Endodermal cell (in vitro differentiated cells): ENCODE measurements at regions not wholly inside any gene's neighbourhood (a gene's known extent, or its start where the extent isn't known, plus 50 kb on each side); places are given as distances from the start of the nearest gene placed in this dataset.

Source experiments
- DNase-seq: peaks from one replicate; pipeline ENCODE4 v3.0.0-alpha.2; 2017
- H3K27ac ChIP-seq: 2 replicates; pipeline ENCODE4 v1.5.1; 2013; ENCODE audit warnings: mild to moderate bottlenecking, low read depth, low read length, moderate library complexity
- H3K27me3 ChIP-seq: 2 replicates; pipeline ENCODE4 v1.6.1; 2013; ENCODE audit warnings: mild to moderate bottlenecking, low read length, moderate library complexity; ENCODE audit not compliant: insufficient read depth, control insufficient read depth, poor library complexity, severe bottlenecking
- H3K36me3 ChIP-seq: 2 replicates; pipeline ENCODE4 v1.7.0; 2013; ENCODE audit warnings: mild to moderate bottlenecking, low read length, moderate library complexity; ENCODE audit not compliant: control insufficient read depth, insufficient read depth
- H3K4me1 ChIP-seq: one replicate; pipeline ENCODE4 v1.7.0; 2013; ENCODE audit warnings: low read length; ENCODE audit not compliant: control insufficient read depth, insufficient read depth
- H3K4me3 ChIP-seq: 2 replicates; pipeline ENCODE4 v1.5.1; 2013; ENCODE audit warnings: mild to moderate bottlenecking, low read length, moderate library complexity
- H3K9ac ChIP-seq: 2 replicates; pipeline ENCODE4 v1.6.1; 2013; ENCODE audit warnings: mild to moderate bottlenecking, low read length, moderate library complexity; ENCODE audit not compliant: poor library complexity, severe bottlenecking; ENCODE audit errors: extremely low read depth
- H3K9me3 ChIP-seq: 2 replicates; pipeline ENCODE4 v1.6.1; 2013; ENCODE audit warnings: mild to moderate bottlenecking, low read length, moderate library complexity; ENCODE audit not compliant: control insufficient read depth
- H3K27ac Mint-ChIP-seq: 2 replicates; pipeline ENCODE4 v1.8.0; 2020; ENCODE audit warnings: mixed read lengths
- H3K27me3 Mint-ChIP-seq: 2 replicates; pipeline ENCODE4 v1.8.0; 2021; ENCODE audit warnings: mild to moderate bottlenecking, mixed read lengths; ENCODE audit not compliant: insufficient read depth
- H3K36me3 Mint-ChIP-seq: 2 replicates; pipeline ENCODE4 v1.8.0; 2020; ENCODE audit warnings: low read depth, mixed read lengths
- H3K4me1 Mint-ChIP-seq: 2 replicates; pipeline ENCODE4 v1.8.0; 2020; ENCODE audit warnings: mixed read lengths
- H3K4me3 Mint-ChIP-seq: 2 replicates; pipeline ENCODE4 v1.8.0; 2020; ENCODE audit warnings: mild to moderate bottlenecking, moderate library complexity, mixed read lengths
- H3K9me3 Mint-ChIP-seq: 2 replicates; pipeline ENCODE4 v1.8.0; 2020; ENCODE audit warnings: mild to moderate bottlenecking, mixed read lengths
- WGBS, 2 experiments: methylation state at CpG; one replicate each; pipeline versions ENCODE4 v1.1.5 to v1.1.7; 2013; ENCODE audit warnings: missing lambda C conversion rate in 2 of 2, mixed read lengths in 1 of 2; ENCODE audit not compliant: insufficient coverage in 1 of 2, insufficient read length in 1 of 2; 5-methylcytosine and 5-hydroxymethylcytosine counted together
- TF ChIP-seq, protein P1 (sequence below): fragments of 200-600 bp; sonication (generic); conservative IDR thresholded peaks from 2 replicates; pipeline ENCODE4 v1.5.0; 2021; ENCODE audit warnings: antibody characterized with exemption, mild to moderate bottlenecking

DNA sequence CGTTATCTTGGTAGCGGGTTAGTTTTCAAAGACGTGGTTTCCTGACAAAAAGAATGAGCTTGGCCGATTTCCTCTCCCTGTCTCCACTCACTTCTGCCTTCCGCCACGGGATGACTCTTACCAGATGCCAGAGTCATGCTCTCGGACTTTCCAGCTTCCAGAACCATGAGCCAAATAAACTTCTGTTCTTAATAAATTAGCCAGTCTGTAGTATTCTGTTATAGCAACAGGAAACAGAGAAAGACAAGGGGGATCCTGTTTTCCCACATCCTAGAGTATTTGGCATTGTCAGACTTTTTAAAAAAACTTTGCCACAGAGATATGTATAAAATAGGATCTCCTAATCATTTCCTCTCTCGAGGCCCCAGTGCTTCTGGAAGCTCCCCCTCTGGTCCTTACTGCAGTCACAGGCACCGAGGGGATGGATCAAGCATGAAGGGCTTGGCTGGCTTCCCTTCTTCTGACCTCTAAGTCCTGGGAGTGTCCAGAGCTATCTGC, 84.9 kb upstream of the NAA20 start:
- no peaks in the 10 kb centered on the region for H3K36me3 ChIP-seq
- no peaks in the 10 kb centered on the region for H3K4me1 ChIP-seq
- 85 to 94% methylated on average over 5 to 9 of the region's 9 CpGs for WGBS, 2 experiments
- no peak overlapping the region for H3K27ac ChIP-seq
- no peak overlapping the region for H3K4me3 ChIP-seq
- no peak for DNase-seq
- H3K9me3 Mint-ChIP-seq, result no peaks in the 10 kb centered on the region
- no peaks in the 10 kb centered on the region for H3K4me1 Mint-ChIP-seq
- no peaks in the 10 kb centered on the region for H3K27me3 Mint-ChIP-seq
- H3K9me3 ChIP-seq, result no peaks in the 10 kb centered on the region
- no peaks in the 10 kb centered on the region for H3K36me3 Mint-ChIP-seq
- no peak overlapping the region for H3K9ac ChIP-seq
- H3K27me3 ChIP-seq, result no peaks in the 10 kb centered on the region
- TF ChIP-seq, protein P1, sequence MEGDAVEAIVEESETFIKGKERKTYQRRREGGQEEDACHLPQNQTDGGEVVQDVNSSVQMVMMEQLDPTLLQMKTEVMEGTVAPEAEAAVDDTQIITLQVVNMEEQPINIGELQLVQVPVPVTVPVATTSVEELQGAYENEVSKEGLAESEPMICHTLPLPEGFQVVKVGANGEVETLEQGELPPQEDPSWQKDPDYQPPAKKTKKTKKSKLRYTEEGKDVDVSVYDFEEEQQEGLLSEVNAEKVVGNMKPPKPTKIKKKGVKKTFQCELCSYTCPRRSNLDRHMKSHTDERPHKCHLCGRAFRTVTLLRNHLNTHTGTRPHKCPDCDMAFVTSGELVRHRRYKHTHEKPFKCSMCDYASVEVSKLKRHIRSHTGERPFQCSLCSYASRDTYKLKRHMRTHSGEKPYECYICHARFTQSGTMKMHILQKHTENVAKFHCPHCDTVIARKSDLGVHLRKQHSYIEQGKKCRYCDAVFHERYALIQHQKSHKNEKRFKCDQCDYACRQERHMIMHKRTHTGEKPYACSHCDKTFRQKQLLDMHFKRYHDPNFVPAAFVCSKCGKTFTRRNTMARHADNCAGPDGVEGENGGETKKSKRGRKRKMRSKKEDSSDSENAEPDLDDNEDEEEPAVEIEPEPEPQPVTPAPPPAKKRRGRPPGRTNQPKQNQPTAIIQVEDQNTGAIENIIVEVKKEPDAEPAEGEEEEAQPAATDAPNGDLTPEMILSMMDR, result no peak
- no peak overlapping the region for H3K27ac Mint-ChIP-seq
- no peak overlapping the region for H3K4me3 Mint-ChIP-seq

- Histone ChIP-seq H3K4me1 (no peaks in the 10 kb centered on the region), H3K27ac (no peak overlapping the region), H3K4me3 (no peak overlapping the region), H3K36me3 (no peaks in the 10 kb centered on the region), H3K9ac (no peak overlapping the region), H3K27me3 (no peaks in the 10 kb centered on the region), H3K9me3 (no peaks in the 10 kb centered on the region)
- Mint-ChIP-seq H3K27ac (no peak overlapping the region), H3K36me3 (peaks cover 2% of the 10 kb centered on the region), H3K9me3 (no peaks in the 10 kb centered on the region), H3K27me3 (no peaks in the 10 kb centered on the region), H3K4me3 (no peak overlapping the region), H3K4me1 (no peaks in the 10 kb centered on the region)
- TF ChIP-seq, protein P1, result no peak
- no peak for DNase-seq
- 90 to 91% methylated on average over 12 to 13 of the region's 13 CpGs for WGBS, 2 experiments
Observed at GRCh38 chr20:19934792-19935491, 82.2 kb upstream of the NAA20 start.

- H3K9me3 Mint-ChIP-seq, result no peaks in the 10 kb centered on the region
- H3K4me1 Mint-ChIP-seq, result peaks cover 1% of the 10 kb centered on the region
- Histone ChIP-seq H3K27ac (no peak overlapping the region), H3K9me3 (no peaks in the 10 kb centered on the region), H3K4me3 (no peak overlapping the region), H3K36me3 (no peaks in the 10 kb centered on the region), H3K27me3 (no peaks in the 10 kb centered on the region), H3K9ac (no peak overlapping the region), H3K4me1 (no peaks in the 10 kb centered on the region)
- TF ChIP-seq, protein P1, result no peak
- no peak overlapping the region for H3K27ac Mint-ChIP-seq
- no peak overlapping the region for H3K4me3 Mint-ChIP-seq
- DNase-seq, result no peak
- no peaks in the 10 kb centered on the region for H3K27me3 Mint-ChIP-seq
- H3K36me3 Mint-ChIP-seq, result peaks cover 2% of the 10 kb centered on the region
- WGBS, 2 experiments, result 90 to 91% methylated on average over 6 to 7 of the region's 7 CpGs
Observed at GRCh38 chr20:19935842-19936241, 81.3 kb upstream of the NAA20 start.
